Keratinocyte (primary cell): ENCODE measurements at regions not wholly inside any gene's neighbourhood (a gene's known extent, or its start where the extent isn't known, plus 50 kb on each side); places are given as distances from the start of the nearest gene placed in this dataset.

Experiments
- DNase-seq: peaks from one replicate; pipeline ENCODE4 v3.0.0-alpha.2; 2011; ENCODE audit warnings: low read depth, missing footprints, low spot score
- FAIRE-seq: peaks from 2 replicates; lab custom pipeline; 2011; peaks lifted over from hg19 to GRCh38; lab: Jason Lieb, UNC
- H2AFZ ChIP-seq: 2 replicates; pipeline ENCODE4 v1.6.0; 2012; ENCODE audit warnings: low read length, control low read depth, inconsistent platforms; ENCODE audit not compliant: control insufficient read depth
- H3K27ac ChIP-seq: 2 replicates; pipeline ENCODE4 v1.5.1; 2011; ENCODE audit warnings: low read length; ENCODE audit not compliant: control insufficient read depth, insufficient read depth
- H3K27me3 ChIP-seq: 3 replicates; pipeline ENCODE4 v1.6.0; 2011; ENCODE audit warnings: low read length; ENCODE audit not compliant: control insufficient read depth, insufficient read depth; ENCODE audit errors: extremely low read depth
- H3K36me3 ChIP-seq, 2 experiments: 2 replicates in 1 of 2; 3 replicates in 1 of 2; pipeline ENCODE4 v1.5.1; 2011; ENCODE audit warnings: low read length in 2 of 2, mild to moderate bottlenecking in 1 of 2; ENCODE audit not compliant: control insufficient read depth in 2 of 2, insufficient read depth in 2 of 2; ENCODE audit errors: extremely low read depth in 1 of 2
- H3K4me1 ChIP-seq: 3 replicates; pipeline ENCODE4 v1.5.1; 2011; ENCODE audit warnings: low read length; ENCODE audit not compliant: control insufficient read depth, insufficient read depth; ENCODE audit errors: extremely low read depth
- H3K4me2 ChIP-seq: 3 replicates; pipeline ENCODE4 v1.6.0; 2011; ENCODE audit warnings: low read depth, low read length; ENCODE audit not compliant: control insufficient read depth, insufficient read depth; ENCODE audit errors: extremely low read depth
- H3K4me3 ChIP-seq, 3 experiments: fragments of 200-600 bp in 1 of 3; sonication (generic) in 1 of 3; 2 replicates in 2 of 3; 3 replicates in 1 of 3; pipeline ENCODE4 v1.5.1; 2011 to 2016; ENCODE audit warnings: low read length in 3 of 3, mild to moderate bottlenecking in 3 of 3, control low read depth in 2 of 3, inconsistent platforms in 1 of 3, low read depth in 1 of 3, mixed read lengths in 1 of 3, mixed run types in 1 of 3, moderate library complexity in 1 of 3; ENCODE audit not compliant: control insufficient read depth in 2 of 3, insufficient read depth in 2 of 3; ENCODE audit errors: extremely low read depth in 1 of 3
- H3K79me2 ChIP-seq: 2 replicates; pipeline ENCODE4 v1.6.0; 2012; ENCODE audit warnings: low read length; ENCODE audit not compliant: control insufficient read depth, insufficient read depth
- H3K9ac ChIP-seq: 3 replicates; pipeline ENCODE4 v1.6.0; 2011; ENCODE audit warnings: low read length; ENCODE audit not compliant: control insufficient read depth, insufficient read depth; ENCODE audit errors: extremely low read depth
- H3K9me1 ChIP-seq: 3 replicates; pipeline ENCODE4 v1.6.0; 2011; ENCODE audit warnings: low read length; ENCODE audit not compliant: control insufficient read depth, insufficient read depth; ENCODE audit errors: extremely low read depth
- H3K9me3 ChIP-seq: 2 replicates; pipeline ENCODE4 v1.5.1; 2012; ENCODE audit warnings: low read depth, low read length; ENCODE audit not compliant: control insufficient read depth
- H4K20me1 ChIP-seq: 3 replicates; pipeline ENCODE4 v1.6.0; 2011; ENCODE audit warnings: low read length; ENCODE audit not compliant: control insufficient read depth, insufficient read depth; ENCODE audit errors: extremely low read depth
- EZH2 ChIP-seq: IDR thresholded peaks from one replicate; pipeline ENCODE4 v1.6.1; 2012; ENCODE audit warnings: inconsistent platforms, mild to moderate bottlenecking, low read length, moderate library complexity
- dilution Hi-C: fragments of 300-500 bp; cut with MboI; formaldehyde crosslinking; loops from one replicate; pipeline ENCODE4 v1.7.0; 2020; ENCODE audit warnings: low sequenced_read_pairs; ENCODE audit not compliant: extremely low pct_ligation_motif_present
- TF ChIP-seq, protein P1 (sequence below), 3 experiments: IDR thresholded peaks in 1 of 3; conservative IDR thresholded peaks in 1 of 3; optimal IDR thresholded peaks in 1 of 3; 2 replicates in 2 of 3; 3 replicates in 1 of 3; pipeline versions ENCODE3 to v1.5.1; 2011; ENCODE audit warnings: low read length in 3 of 3, mild to moderate bottlenecking in 3 of 3, moderate library complexity in 2 of 3, control low read depth in 1 of 3, inconsistent platforms in 1 of 3; ENCODE audit not compliant: insufficient read depth in 2 of 3; ENCODE audit errors: extremely low read depth in 1 of 3

DNA sequence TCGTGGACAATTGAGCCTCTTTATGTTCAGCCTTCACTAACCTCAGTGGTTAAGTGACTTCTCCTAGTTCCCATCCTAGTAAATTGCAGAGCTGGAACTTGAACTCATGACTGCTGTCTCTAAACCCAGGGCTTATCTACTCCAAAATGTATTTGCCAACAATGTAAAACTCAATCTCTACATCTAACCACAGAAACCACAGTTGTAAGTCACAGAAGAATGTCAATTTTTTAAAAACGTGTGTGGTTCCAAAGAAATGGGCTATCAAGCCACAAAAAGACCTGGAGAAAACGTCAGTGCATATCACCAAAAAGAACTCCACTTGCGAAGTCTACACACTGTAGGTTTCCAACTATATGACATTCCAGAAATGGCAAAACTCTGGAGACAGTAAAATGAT lies 172.6 kb upstream of the HMCN1 start:
- Histone ChIP-seq H3K4me3 (no peak overlapping the region), H2AFZ (no peak overlapping the region), H3K9ac (no peak overlapping the region), H3K9me3 (no peaks in the 10 kb centered on the region), H3K79me2 (no peaks in the 10 kb centered on the region), H3K4me1 (peaks cover 39% of the 10 kb centered on the region), H3K9me1 (no peaks in the 10 kb centered on the region), H3K4me2 (no peak overlapping the region), H3K27ac (no peak overlapping the region), H3K27me3 (no peaks in the 10 kb centered on the region), H4K20me1 (no peaks in the 10 kb centered on the region), H3K36me3 (no peaks in the 10 kb centered on the region)
- FAIRE-seq (peak; percentile 83), DNase-seq (no peak)
- no peak for TF ChIP-seq EZH2
- TF ChIP-seq, protein P1, sequence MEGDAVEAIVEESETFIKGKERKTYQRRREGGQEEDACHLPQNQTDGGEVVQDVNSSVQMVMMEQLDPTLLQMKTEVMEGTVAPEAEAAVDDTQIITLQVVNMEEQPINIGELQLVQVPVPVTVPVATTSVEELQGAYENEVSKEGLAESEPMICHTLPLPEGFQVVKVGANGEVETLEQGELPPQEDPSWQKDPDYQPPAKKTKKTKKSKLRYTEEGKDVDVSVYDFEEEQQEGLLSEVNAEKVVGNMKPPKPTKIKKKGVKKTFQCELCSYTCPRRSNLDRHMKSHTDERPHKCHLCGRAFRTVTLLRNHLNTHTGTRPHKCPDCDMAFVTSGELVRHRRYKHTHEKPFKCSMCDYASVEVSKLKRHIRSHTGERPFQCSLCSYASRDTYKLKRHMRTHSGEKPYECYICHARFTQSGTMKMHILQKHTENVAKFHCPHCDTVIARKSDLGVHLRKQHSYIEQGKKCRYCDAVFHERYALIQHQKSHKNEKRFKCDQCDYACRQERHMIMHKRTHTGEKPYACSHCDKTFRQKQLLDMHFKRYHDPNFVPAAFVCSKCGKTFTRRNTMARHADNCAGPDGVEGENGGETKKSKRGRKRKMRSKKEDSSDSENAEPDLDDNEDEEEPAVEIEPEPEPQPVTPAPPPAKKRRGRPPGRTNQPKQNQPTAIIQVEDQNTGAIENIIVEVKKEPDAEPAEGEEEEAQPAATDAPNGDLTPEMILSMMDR (optimal IDR thresholded peaks at IDR 0.05 in 1 of 3, IDR thresholded peaks at IDR 0.05 in 1 of 3, conservative IDR thresholded peaks at IDR 0.05 in 1 of 3; ENCODE audit: extremely low read depth in 1 of 3, insufficient read depth in 2 of 3, low read length in 3 of 3), result no peak
- dilution Hi-C loops, result no loop called here

DNA sequence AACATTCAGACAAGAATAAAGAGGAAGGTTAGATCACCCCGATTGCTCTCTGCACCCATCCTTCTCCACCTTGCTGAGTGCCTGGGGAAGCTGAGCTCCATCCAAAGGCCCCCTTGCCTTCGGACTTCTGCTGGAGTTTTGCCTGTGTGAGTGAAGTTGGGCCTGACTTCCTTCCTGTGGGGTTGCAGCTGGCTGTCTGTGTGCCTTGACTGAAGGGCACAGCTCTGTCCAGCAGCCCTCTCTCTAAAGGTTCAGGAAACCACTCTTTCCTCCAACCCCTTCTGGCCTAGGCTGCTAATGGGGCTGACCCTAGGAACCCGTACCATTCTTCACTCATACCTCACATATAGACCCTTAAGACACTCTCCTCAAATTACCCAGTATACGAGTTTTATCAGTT lies 173.4 kb upstream of the HMCN1 start:
- TF ChIP-seq, protein P1 (optimal IDR thresholded peaks at IDR 0.05 in 1 of 3, IDR thresholded peaks at IDR 0.05 in 1 of 3, conservative IDR thresholded peaks at IDR 0.05 in 1 of 3; ENCODE audit: extremely low read depth in 1 of 3, insufficient read depth in 2 of 3, low read length in 3 of 3), result no peak
- TF ChIP-seq EZH2, result no peak
- Histone ChIP-seq H3K9me3 (no peaks in the 10 kb centered on the region), H3K36me3 (no peaks in the 10 kb centered on the region), H3K9me1 (no peaks in the 10 kb centered on the region), H3K79me2 (no peaks in the 10 kb centered on the region), H3K27me3 (no peaks in the 10 kb centered on the region), H2AFZ (no peak overlapping the region), H3K4me3 (no peak overlapping the region), H3K9ac (no peak overlapping the region), H3K27ac (no peak overlapping the region), H3K4me1 (peaks cover 32% of the 10 kb centered on the region), H4K20me1 (no peaks in the 10 kb centered on the region), H3K4me2 (no peak overlapping the region)
- dilution Hi-C loops, result no loop called here
- no peak for FAIRE-seq
- no peak for DNase-seq
